Activated naive CD8-positive, alpha-beta T cell treated with anti-CD3 and anti-CD28 coated beads for 36 hours (primary cell): ENCODE measurements at regions not wholly inside any gene's neighbourhood (a gene's known extent, or its start where the extent isn't known, plus 50 kb on each side); places are given as distances from the start of the nearest gene placed in this dataset.
"Not testable (repeated sequence)": the region's sequence is repeated elsewhere in the genome, so short reads cannot be mapped to it uniquely, and the experiment has no call there.

ENCODE experiments used
- DNase-seq: peaks from one replicate; pipeline ENCODE4 v3.0.0; 2021
- H3K27ac Mint-ChIP-seq: one replicate; pipeline ENCODE4 v1.8.0; 2022; ENCODE audit warnings: mild to moderate bottlenecking, moderate library complexity, mixed read lengths
- H3K27me3 Mint-ChIP-seq: one replicate; pipeline ENCODE4 v1.8.0; 2022; ENCODE audit warnings: mild to moderate bottlenecking, mixed read lengths
- H3K36me3 Mint-ChIP-seq: one replicate; pipeline ENCODE4 v1.8.0; 2021; ENCODE audit warnings: mild to moderate bottlenecking, mixed read lengths
- H3K4me1 Mint-ChIP-seq: one replicate; pipeline ENCODE4 v1.8.0; 2021; ENCODE audit warnings: mixed read lengths
- H3K4me3 Mint-ChIP-seq: one replicate; pipeline ENCODE4 v1.8.0; 2022; ENCODE audit warnings: mild to moderate bottlenecking, moderate library complexity, mixed read lengths
- H3K9me3 Mint-ChIP-seq: one replicate; pipeline ENCODE4 v1.8.0; 2022; ENCODE audit warnings: mixed read lengths

GRCh38 chr1:72483846-72484357 is 201.6 kb upstream of the NEGR1 start:
- H3K9me3 Mint-ChIP-seq = peaks cover 7% of the 10 kb centered on the region
- no peaks in the 10 kb centered on the region for H3K4me1 Mint-ChIP-seq
- no peaks in the 10 kb centered on the region for H3K36me3 Mint-ChIP-seq

DNA sequence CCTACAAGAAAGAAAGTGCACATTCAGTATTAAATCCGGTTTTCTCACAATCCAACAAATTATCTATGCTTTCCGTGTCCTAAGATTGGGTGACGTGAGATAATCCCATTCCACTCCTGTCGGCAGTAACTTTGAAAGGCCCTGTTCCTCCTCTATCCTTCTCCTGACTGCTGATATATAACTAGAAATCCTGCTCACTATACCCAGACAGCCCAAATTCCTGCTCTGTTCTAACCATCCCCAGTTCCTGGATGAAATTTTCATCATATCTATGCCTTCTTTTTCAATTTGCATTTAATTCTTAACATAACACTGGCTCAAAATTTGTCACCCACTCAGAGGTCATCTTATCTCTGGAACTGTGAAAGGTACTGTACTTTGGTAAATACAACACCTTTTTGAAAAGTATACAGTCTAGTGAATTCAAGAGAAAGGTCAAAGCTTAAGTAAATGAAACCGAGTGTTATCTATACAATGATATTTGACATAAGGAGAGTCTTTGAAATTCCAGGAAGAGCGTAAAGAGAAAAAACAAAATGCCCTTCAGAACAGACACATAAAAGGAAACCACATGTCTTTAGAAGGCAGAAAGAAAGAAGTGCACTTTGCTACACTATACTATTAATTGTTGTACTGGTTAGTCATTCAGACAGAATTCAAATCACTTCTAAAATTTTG is 200.5 kb upstream of the NEGR1 start:
- no peaks in the 10 kb centered on the region for H3K27me3 Mint-ChIP-seq
- no peaks in the 10 kb centered on the region for H3K36me3 Mint-ChIP-seq
- DNase-seq = no peak
- H3K4me1 Mint-ChIP-seq = no peaks in the 10 kb centered on the region
- H3K27ac Mint-ChIP-seq = no peak overlapping the region
- H3K4me3 Mint-ChIP-seq = no peak overlapping the region
- peaks cover 8% of the 10 kb centered on the region for H3K9me3 Mint-ChIP-seq

More at GRCh38 chr1:72483846-72484357, 201.6 kb upstream of the NEGR1 start:
- H3K27me3 Mint-ChIP-seq = no peaks in the 10 kb centered on the region
- H3K27ac Mint-ChIP-seq = no peak overlapping the region
- H3K4me3 Mint-ChIP-seq = no peak overlapping the region
- no peak for DNase-seq

DNA sequence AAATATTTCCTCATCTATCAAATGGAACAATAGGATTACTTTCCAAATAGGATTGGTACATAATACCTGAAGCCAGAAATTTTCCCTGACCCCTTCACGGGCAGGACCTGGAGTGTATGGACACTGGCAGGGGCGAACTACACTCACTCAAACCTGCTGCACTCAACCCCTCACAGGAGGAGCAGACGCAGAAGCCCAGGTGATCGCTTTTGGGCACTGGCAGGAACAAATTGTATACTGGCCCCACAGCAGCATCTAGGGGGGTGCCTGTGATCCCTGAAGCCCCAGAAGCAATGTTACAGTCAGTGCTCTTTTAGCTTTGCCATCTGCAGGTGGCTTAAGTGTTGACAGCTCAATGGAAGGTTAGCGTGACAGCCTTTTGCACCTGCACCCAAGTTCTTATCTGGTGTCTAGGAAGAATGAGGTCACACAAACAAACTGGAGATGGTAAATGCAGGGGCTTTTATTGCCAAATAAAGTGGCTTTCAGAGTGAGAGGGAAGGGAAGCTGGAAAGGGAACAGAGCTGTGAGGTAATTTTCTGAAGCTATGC is 199.2 kb upstream of the NEGR1 start:
- Mint-ChIP-seq H3K36me3 (no peaks in the 10 kb centered on the region), H3K27ac (no peak overlapping the region), H3K4me1 (no peaks in the 10 kb centered on the region), H3K9me3 (peaks cover 8% of the 10 kb centered on the region), H3K4me3 (no peak overlapping the region), H3K27me3 (no peaks in the 10 kb centered on the region)
- no peak for DNase-seq

DNA sequence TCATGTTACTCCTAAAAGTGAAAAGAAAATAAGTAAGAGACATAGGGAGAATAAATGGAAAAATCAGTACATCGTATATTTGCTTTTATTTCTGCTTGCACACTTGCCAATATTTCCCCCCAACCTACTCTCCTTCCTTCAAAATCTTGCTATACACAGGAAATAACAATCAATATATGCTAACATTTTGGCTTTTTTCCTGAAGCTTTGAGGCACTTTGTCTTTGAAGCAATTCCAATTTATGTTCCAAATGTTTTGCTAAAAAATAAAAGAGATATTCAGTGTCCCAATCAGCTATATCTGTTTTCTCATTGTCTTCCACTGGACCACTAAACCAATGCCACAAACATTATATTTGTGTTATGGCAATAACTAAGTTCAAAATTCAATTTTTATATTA is 184.0 kb upstream of the NEGR1 start:
- H3K4me1 Mint-ChIP-seq = no peaks in the 10 kb centered on the region
- no peak overlapping the region for H3K27ac Mint-ChIP-seq
- DNase-seq = no peak
- H3K9me3 Mint-ChIP-seq = no peaks in the 10 kb centered on the region
- no peaks in the 10 kb centered on the region for H3K27me3 Mint-ChIP-seq
- H3K36me3 Mint-ChIP-seq = no peaks in the 10 kb centered on the region
- H3K4me3 Mint-ChIP-seq = no peak overlapping the region

DNA sequence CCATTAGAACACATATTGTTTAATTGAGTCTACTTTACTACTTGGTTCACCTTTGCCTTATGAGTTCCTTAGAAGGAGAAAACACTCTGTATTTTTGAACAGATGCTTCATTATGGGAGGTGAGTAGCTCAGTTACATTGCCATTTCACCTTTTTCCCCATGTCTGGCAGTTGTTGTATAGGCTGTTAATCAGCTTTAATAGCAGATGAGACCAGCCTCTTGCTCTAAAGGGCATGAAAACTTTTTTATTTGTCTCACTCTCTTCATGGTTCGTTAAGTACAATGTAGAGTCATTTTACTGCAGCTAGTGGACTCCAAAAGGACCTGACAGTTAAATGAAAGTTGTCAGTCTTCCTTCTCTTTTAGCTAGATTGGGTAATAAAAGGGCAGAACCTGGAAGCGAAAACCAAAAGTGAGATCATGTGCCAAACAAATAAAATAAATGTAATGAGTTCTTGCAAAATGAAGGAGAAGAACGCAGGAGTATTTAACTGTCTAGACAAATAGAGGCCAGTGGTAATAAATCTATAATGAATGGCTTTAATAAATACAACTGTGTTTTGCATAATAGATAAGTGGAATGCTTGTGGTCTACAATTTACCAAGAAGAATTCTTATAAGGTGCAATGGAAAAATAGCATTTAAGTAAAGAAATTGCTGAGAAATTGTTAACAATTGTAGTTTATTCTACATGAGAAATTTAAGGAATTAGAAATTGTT is 180.0 kb upstream of the NEGR1 start:
- Mint-ChIP-seq H3K27me3 (no peaks in the 10 kb centered on the region), H3K36me3 (no peaks in the 10 kb centered on the region), H3K4me3 (no peak overlapping the region), H3K4me1 (no peaks in the 10 kb centered on the region), H3K27ac (no peak overlapping the region), H3K9me3 (no peaks in the 10 kb centered on the region)
- no peak for DNase-seq

DNA sequence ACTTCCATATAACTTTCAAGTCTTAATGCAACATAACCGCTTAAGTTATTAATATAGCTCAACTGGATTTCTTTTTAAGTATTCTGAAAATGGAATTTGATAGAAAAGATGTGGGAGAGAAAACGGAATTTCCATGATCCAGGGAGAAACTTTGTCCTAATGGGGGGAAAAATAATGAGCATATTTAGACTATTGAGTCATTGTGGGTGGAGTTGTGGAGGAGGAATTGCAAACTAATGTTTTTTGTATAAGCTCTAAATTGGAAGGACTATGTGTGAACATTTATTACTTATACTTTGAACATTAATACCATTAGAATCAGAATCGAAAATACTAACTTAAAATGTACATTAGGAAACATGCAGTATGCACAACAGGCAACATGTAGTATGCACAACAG is 159.9 kb upstream of the NEGR1 start:
- Mint-ChIP-seq H3K36me3 (no peaks in the 10 kb centered on the region), H3K4me3 (no peak overlapping the region), H3K4me1 (no peaks in the 10 kb centered on the region), H3K27ac (no peak overlapping the region), H3K27me3 (no peaks in the 10 kb centered on the region), H3K9me3 (no peaks in the 10 kb centered on the region)
- no peak for DNase-seq

DNA sequence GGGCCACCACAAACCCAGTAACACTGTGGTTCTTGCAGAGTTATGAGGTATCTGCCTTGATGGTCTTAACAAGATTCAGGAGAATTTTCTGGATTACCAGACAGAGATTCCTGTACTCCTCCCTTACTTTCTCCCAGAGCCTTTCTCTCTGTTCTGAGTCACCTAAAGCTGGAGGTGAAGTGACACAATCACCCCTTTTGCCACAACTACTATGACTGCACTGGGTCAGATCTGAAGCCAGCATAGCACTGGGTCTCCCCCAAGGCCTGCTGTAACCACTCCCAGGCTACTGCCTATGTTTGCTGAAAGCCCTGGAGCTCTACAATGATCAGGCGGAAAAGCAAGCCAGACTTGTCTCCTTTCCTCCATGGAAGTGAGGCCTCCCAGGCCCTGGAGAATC is 156.7 kb upstream of the NEGR1 start:
- no peaks in the 10 kb centered on the region for H3K27me3 Mint-ChIP-seq
- DNase-seq = no peak
- H3K27ac Mint-ChIP-seq = no peak overlapping the region
- peaks cover under 1% of the 10 kb centered on the region for H3K4me1 Mint-ChIP-seq
- H3K4me3 Mint-ChIP-seq = no peak overlapping the region
- no peaks in the 10 kb centered on the region for H3K36me3 Mint-ChIP-seq
- H3K9me3 Mint-ChIP-seq = peaks cover 2% of the 10 kb centered on the region

GRCh38 chr1:72438270-72438669 is 155.9 kb upstream of the NEGR1 start:
- H3K4me3 Mint-ChIP-seq = no peak overlapping the region
- no peak overlapping the region for H3K27ac Mint-ChIP-seq
- DNase-seq = no peak
- H3K9me3 Mint-ChIP-seq = peaks cover 2% of the 10 kb centered on the region
- peaks cover 6% of the 10 kb centered on the region for H3K4me1 Mint-ChIP-seq
- no peaks in the 10 kb centered on the region for H3K36me3 Mint-ChIP-seq
- H3K27me3 Mint-ChIP-seq = no peaks in the 10 kb centered on the region

DNA sequence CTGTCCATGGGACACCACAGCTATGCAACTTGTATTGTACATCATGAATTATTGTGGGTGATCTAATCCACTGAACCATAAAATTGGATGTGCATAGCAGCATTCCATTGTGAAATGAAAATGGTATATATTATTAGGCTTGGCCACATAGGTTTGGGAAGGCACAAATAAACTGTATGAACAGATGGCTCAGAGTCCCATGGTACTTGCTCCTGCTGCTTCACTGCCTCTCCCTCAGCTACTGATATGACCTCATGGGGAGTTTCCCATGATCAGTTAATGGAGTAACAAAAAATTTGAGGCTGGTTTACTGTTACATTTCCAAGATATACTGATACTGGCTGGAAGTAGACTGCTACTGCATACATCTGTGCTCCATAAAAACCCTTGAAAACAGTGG is 152.7 kb upstream of the NEGR1 start:
- Mint-ChIP-seq H3K36me3 (no peaks in the 10 kb centered on the region), H3K4me3 (no peak overlapping the region), H3K9me3 (peaks cover 2% of the 10 kb centered on the region), H3K27me3 (peaks cover 4% of the 10 kb centered on the region), H3K27ac (no peak overlapping the region), H3K4me1 (peaks cover 6% of the 10 kb centered on the region)
- DNase-seq = no peak

- Mint-ChIP-seq H3K9me3 (peaks cover 2% of the 10 kb centered on the region), H3K27ac (no peak overlapping the region), H3K27me3 (peaks cover 4% of the 10 kb centered on the region), H3K36me3 (no peaks in the 10 kb centered on the region), H3K4me3 (no peak overlapping the region), H3K4me1 (peaks cover 6% of the 10 kb centered on the region)
- DNase-seq = no peak
These were observed 151.7 kb upstream of the NEGR1 start for GRCh38 chr1:72434070-72434469.

- no peak for DNase-seq
- no peaks in the 10 kb centered on the region for H3K36me3 Mint-ChIP-seq
- peaks cover 6% of the 10 kb centered on the region for H3K4me1 Mint-ChIP-seq
- peaks cover 2% of the 10 kb centered on the region for H3K9me3 Mint-ChIP-seq
- no peak overlapping the region for H3K27ac Mint-ChIP-seq
- peaks cover 4% of the 10 kb centered on the region for H3K27me3 Mint-ChIP-seq
- H3K4me3 Mint-ChIP-seq = no peak overlapping the region
These were observed 151.3 kb upstream of the NEGR1 start for GRCh38 chr1:72433591-72433990.

DNA sequence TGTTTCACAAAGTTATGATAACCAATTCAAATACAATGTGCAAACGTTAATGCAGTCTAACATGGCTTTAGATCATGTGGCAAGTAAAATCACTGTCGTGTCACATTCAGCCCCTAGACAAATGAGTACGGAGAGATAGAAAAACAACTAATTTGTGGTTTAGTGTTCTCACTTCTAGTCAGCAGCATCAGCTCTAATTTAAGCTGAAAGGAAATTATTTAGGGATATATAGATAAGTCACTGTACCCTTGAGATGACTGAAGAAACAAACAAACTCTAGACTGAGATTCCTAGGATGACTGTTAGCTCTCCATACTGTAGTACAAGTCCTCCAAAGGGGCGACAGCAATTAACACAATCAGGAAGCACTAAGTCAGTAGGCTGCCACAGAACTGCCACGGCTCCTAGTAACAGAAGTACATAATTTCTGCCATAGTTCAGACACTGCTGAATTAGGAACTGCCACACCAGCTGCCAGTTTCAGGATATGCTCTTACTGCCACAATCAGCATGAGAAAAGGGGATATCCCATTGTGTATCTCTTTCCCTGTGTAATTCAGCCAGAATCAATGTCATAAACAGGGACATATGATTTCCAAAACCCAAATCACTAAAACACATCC is 150.4 kb upstream of the NEGR1 start:
- Mint-ChIP-seq H3K4me1 (peaks cover 6% of the 10 kb centered on the region), H3K4me3 (no peak overlapping the region), H3K9me3 (peaks cover 3% of the 10 kb centered on the region), H3K27ac (no peak overlapping the region), H3K36me3 (no peaks in the 10 kb centered on the region), H3K27me3 (peaks cover 4% of the 10 kb centered on the region)
- no peak for DNase-seq

GRCh38 chr1:72431810-72432209 is 149.5 kb upstream of the NEGR1 start:
- no peak for DNase-seq
- peaks cover 8% of the 10 kb centered on the region for H3K9me3 Mint-ChIP-seq
- no peak overlapping the region for H3K27ac Mint-ChIP-seq
- peaks cover 6% of the 10 kb centered on the region for H3K4me1 Mint-ChIP-seq
- H3K4me3 Mint-ChIP-seq = no peak overlapping the region
- H3K27me3 Mint-ChIP-seq = peaks cover 4% of the 10 kb centered on the region
- no peaks in the 10 kb centered on the region for H3K36me3 Mint-ChIP-seq

- H3K9me3 Mint-ChIP-seq = peaks cover 16% of the 10 kb centered on the region
- not testable (repeated sequence) for H3K36me3 Mint-ChIP-seq, H3K4me1 Mint-ChIP-seq, H3K27ac Mint-ChIP-seq, DNase-seq, H3K27me3 Mint-ChIP-seq, H3K4me3 Mint-ChIP-seq
These were observed 145.9 kb upstream of the NEGR1 start for GRCh38 chr1:72428276-72428675.

DNA sequence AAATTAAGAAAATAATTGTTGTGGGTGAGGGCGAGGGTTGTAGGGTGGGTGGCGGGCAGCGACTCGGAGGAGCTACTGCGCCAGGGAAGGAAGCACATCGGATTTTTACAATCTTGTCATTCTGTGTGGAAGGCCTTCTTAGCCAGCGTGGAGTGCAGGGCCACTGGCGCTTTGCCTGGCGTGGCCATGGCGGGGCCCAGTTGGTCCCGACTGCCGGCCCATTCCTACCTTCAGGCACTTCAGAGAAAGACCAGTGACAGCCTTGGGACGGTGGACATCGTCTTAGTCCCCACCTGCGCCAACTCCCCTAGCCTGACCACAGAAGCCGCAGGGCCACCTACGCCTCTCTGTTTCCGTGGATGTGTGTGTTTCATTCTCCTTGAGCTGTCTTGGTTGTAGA is 136.9 kb upstream of the NEGR1 start:
- Mint-ChIP-seq H3K4me1 (no peaks in the 10 kb centered on the region), H3K27ac (no peak overlapping the region), H3K9me3 (peaks cover 10% of the 10 kb centered on the region), H3K27me3 (no peaks in the 10 kb centered on the region), H3K36me3 (no peaks in the 10 kb centered on the region), H3K4me3 (no peak overlapping the region)
- no peak for DNase-seq
